ENCODE measurements at regions not wholly inside any gene's neighbourhood (a gene's known extent, or its start where the extent isn't known, plus 50 kb on each side); places are given as distances from the start of the nearest gene placed in this dataset.
A peak's percentile ranks its signal among the peaks of the same experiment; 100 is the strongest.

DNA sequence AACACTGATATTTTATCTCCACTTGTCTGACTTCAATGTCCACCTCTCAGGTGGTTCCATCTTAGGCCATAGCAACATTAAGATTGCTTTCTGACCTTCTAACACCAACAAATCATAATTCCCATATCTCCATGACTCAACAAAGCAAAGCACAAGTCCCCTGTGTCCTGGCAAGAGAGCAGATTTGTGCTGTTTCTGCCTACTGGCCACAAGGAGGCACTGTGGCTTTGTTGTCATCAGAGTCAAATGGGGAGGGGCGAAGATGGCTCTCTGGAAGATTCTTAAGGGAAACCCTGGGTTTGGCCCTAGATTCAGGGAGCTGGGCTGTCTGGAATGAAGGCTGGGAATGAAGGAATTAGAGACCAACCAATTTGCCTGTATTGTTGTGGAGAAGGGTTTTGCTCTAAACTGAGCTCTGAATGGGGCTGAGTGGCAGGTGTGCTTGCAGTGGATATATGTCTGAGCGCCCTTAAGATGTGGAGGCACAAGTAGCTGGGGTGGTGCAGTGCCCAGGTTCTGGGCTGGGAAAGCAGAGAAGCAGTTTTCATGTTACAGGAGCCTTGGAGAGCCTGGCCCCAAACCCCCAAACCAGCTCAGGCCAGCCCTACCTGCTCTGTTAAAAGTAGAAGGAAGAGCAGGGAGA, 154.8 kb upstream of the PRSS58 start:
- no peaks in the 10 kb centered on the region for H3K27me3 ChIP-seq
- no peak overlapping the region for H3K27ac ChIP-seq
- no peaks in the 10 kb centered on the region for H3K36me3 ChIP-seq
- no peaks in the 10 kb centered on the region for H3K4me1 ChIP-seq
- TF ChIP-seq, protein P1, sequence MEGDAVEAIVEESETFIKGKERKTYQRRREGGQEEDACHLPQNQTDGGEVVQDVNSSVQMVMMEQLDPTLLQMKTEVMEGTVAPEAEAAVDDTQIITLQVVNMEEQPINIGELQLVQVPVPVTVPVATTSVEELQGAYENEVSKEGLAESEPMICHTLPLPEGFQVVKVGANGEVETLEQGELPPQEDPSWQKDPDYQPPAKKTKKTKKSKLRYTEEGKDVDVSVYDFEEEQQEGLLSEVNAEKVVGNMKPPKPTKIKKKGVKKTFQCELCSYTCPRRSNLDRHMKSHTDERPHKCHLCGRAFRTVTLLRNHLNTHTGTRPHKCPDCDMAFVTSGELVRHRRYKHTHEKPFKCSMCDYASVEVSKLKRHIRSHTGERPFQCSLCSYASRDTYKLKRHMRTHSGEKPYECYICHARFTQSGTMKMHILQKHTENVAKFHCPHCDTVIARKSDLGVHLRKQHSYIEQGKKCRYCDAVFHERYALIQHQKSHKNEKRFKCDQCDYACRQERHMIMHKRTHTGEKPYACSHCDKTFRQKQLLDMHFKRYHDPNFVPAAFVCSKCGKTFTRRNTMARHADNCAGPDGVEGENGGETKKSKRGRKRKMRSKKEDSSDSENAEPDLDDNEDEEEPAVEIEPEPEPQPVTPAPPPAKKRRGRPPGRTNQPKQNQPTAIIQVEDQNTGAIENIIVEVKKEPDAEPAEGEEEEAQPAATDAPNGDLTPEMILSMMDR (IDR thresholded peaks at IDR 0.05): no peak
- no peak for TF ChIP-seq POLR2A (IDR thresholded peaks at IDR 0.05)
- no peak for TF ChIP-seq POLR2AphosphoS5 (IDR thresholded peaks at IDR 0.05)
- H3K4me3 ChIP-seq: no peak overlapping the region
- DNase-seq (ENCODE audit: low spot score in 2 of 2): no peak
- intact Hi-C loops (cut with DNase I; ENCODE audit: low total_unique reads): no loop called here
- no peaks in the 10 kb centered on the region for H3K9me3 ChIP-seq

DNA sequence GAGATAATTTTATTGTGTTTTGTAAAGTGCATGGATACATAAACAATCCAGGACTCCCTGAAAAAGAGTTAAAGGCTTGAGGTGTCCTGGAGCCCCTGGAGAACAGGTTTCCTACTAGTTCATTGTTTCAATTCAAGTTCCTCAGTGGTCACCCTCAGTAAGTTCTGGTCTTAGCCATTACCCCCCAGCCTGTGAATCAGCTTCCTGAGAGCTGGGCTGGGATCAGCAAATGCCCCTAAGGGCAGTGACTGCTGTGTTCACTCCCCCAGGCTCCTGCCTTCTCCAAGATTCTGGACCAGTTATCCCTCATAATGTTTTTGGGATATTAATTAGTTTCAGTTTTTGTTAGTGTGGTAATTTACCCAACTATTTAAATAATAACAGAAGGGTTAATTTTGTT, 151.6 kb upstream of the PRSS58 start:
- Histone ChIP-seq H3K27ac (no peak overlapping the region), H3K9me3 (no peaks in the 10 kb centered on the region), H3K4me1 (no peaks in the 10 kb centered on the region), H3K36me3 (no peaks in the 10 kb centered on the region), H3K4me3 (no peak overlapping the region), H3K27me3 (no peaks in the 10 kb centered on the region)
- no peak for DNase-seq (ENCODE audit: low spot score in 2 of 2)
- TF ChIP-seq, protein P1 (IDR thresholded peaks at IDR 0.05): no peak
- no peak for TF ChIP-seq POLR2AphosphoS5 (IDR thresholded peaks at IDR 0.05)
- no peak for TF ChIP-seq POLR2A (IDR thresholded peaks at IDR 0.05)
- intact Hi-C loops (cut with DNase I; ENCODE audit: low total_unique reads): no loop called here

GRCh38 chr7:142408794-142409193, 150.9 kb upstream of the PRSS58 start:
- H3K4me3 ChIP-seq: peak overlapping the region in 1 of 3 donors; percentile 15
- no peaks in the 10 kb centered on the region for H3K4me1 ChIP-seq
- TF ChIP-seq POLR2AphosphoS5 (IDR thresholded peaks at IDR 0.05): no peak
- no peak for TF ChIP-seq POLR2A (IDR thresholded peaks at IDR 0.05)
- TF ChIP-seq, protein P1 (IDR thresholded peaks at IDR 0.05): no peak
- no peaks in the 10 kb centered on the region for H3K9me3 ChIP-seq
- H3K36me3 ChIP-seq: no peaks in the 10 kb centered on the region
- DNase-seq (ENCODE audit: low spot score in 2 of 2): no peak
- no peaks in the 10 kb centered on the region for H3K27me3 ChIP-seq
- no peak overlapping the region for H3K27ac ChIP-seq
- intact Hi-C loops (cut with DNase I; ENCODE audit: low total_unique reads): no loop called here

- Histone ChIP-seq H3K27me3 (no peaks in the 10 kb centered on the region), H3K4me1 (no peaks in the 10 kb centered on the region), H3K27ac (no peak overlapping the region), H3K36me3 (no peaks in the 10 kb centered on the region), H3K9me3 (no peaks in the 10 kb centered on the region), H3K4me3 (peak overlapping the region; percentile 3 to 54 (median 17))
- no peak for DNase-seq (ENCODE audit: low spot score in 2 of 2)
- TF ChIP-seq POLR2AphosphoS5 (IDR thresholded peaks at IDR 0.05): no peak
- TF ChIP-seq, protein P1 (IDR thresholded peaks at IDR 0.05): no peak
- intact Hi-C loops (cut with DNase I; ENCODE audit: low total_unique reads): no loop called here
These were observed 150.2 kb upstream of the PRSS58 start for GRCh38 chr7:142407939-142408570.

- no peak for DNase-seq (ENCODE audit: low spot score in 2 of 2)
- TF ChIP-seq, protein P1 (IDR thresholded peaks at IDR 0.05): no peak
- TF ChIP-seq POLR2A (IDR thresholded peaks at IDR 0.05) (no peak), POLR2AphosphoS5 (IDR thresholded peaks at IDR 0.05) (no peak)
- no peak overlapping the region for H3K27ac ChIP-seq
- intact Hi-C loops (cut with DNase I; ENCODE audit: low total_unique reads): no loop called here
- H3K4me3 ChIP-seq: no peak overlapping the region
- H3K9me3 ChIP-seq: no peaks in the 10 kb centered on the region
- H3K27me3 ChIP-seq: no peaks in the 10 kb centered on the region
- no peaks in the 10 kb centered on the region for H3K36me3 ChIP-seq
- H3K4me1 ChIP-seq: no peaks in the 10 kb centered on the region
These were observed 147.4 kb upstream of the PRSS58 start for GRCh38 chr7:142405122-142405765.

Data from breast epithelium (tissue), 4 donors.